NCI-H2196 treated with DMSO at 0.1 percent for 48 hours (cell line): ENCODE measurements at regions not wholly inside any gene's neighbourhood (a gene's known extent, or its start where the extent isn't known, plus 50 kb on each side); places are given as distances from the start of the nearest gene placed in this dataset.

Experiments used
- DNase-seq: peaks from one replicate; lab custom pipeline; 2025; ENCODE audit not compliant: unreplicated experiment; lab: John Stamatoyannopoulos, UW

GRCh38 chr18:11553098-11553940 is 56.1 kb upstream of the SLC35G4 start:
- DNase-seq = peak; percentile 49

- no peak for DNase-seq
Measured at GRCh38 chr18:11548916-11549551, 60.4 kb upstream of the SLC35G4 start.

GRCh38 chr18:11548396-11548795 is 61.0 kb upstream of the SLC35G4 start:
- no peak for DNase-seq

GRCh38 chr18:11544060-11544633 is 65.2 kb upstream of the SLC35G4 start:
- no peak for DNase-seq

- DNase-seq = no peak
Measured at GRCh38 chr18:11541179-11541578, 68.2 kb upstream of the SLC35G4 start.

- no peak for DNase-seq
Measured at GRCh38 chr18:11533942-11534496, 75.4 kb upstream of the SLC35G4 start.

- DNase-seq = no peak
Measured at GRCh38 chr18:11533513-11533890, 75.9 kb upstream of the SLC35G4 start.

GRCh38 chr18:11532758-11533512 is 76.5 kb upstream of the SLC35G4 start:
- no peak for DNase-seq

GRCh38 chr18:11529081-11529480 is 80.3 kb upstream of the SLC35G4 start:
- DNase-seq = no peak

GRCh38 chr18:11526675-11527074 is 82.7 kb upstream of the SLC35G4 start:
- DNase-seq = no peak

- DNase-seq = no peak
Measured at GRCh38 chr18:11523804-11524203, 85.6 kb upstream of the SLC35G4 start.

GRCh38 chr18:11522992-11523391 is 86.4 kb upstream of the SLC35G4 start:
- no peak for DNase-seq

GRCh38 chr18:11521853-11522252 is 87.5 kb upstream of the SLC35G4 start:
- DNase-seq = no peak

- DNase-seq = no peak
Measured at GRCh38 chr18:11520536-11520935, 88.9 kb upstream of the SLC35G4 start.

- DNase-seq = no peak
Measured at GRCh38 chr18:11518788-11519685, 90.4 kb upstream of the SLC35G4 start.

- no peak for DNase-seq
Measured at GRCh38 chr18:11517704-11518103, 91.7 kb upstream of the SLC35G4 start.

- no peak for DNase-seq
Measured at GRCh38 chr18:11516751-11517503, 92.5 kb upstream of the SLC35G4 start.

GRCh38 chr18:11514267-11514666 is 95.1 kb upstream of the SLC35G4 start:
- DNase-seq = no peak
